ENCODE measurements at regions not wholly inside any gene's neighbourhood (a gene's known extent, or its start where the extent isn't known, plus 50 kb on each side); places are given as distances from the start of the nearest gene placed in this dataset.

DNA sequence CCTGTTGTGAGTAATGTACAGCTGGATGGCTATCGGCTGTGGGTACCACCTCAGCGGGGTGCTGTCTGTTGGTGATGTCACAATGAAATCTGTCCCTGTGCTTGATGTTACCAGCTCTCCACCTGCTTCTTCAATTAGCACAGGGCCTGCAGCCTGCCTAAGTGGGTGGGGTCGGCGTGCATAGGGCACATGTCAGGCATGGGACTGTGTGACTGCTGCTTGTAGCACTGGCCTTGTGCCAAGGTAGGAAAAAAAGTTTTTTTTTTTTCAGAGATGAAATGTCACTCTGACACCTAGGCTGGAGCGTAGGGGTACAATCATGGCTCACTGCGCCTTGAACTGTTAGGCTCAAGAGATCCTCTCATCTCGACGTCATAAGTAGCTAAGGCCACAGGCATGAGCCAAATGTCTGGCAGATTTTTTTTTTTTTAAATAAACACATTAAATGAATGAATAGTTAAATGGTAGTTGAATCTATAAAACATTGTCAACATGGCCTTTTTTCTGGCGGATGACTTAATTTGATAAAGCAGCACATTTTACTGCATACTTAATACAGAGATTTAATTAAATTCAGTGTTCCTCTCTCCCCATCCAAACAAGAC is 222.5 kb downstream of the NXNL2 start:
- TF ChIP-seq, protein P1, sequence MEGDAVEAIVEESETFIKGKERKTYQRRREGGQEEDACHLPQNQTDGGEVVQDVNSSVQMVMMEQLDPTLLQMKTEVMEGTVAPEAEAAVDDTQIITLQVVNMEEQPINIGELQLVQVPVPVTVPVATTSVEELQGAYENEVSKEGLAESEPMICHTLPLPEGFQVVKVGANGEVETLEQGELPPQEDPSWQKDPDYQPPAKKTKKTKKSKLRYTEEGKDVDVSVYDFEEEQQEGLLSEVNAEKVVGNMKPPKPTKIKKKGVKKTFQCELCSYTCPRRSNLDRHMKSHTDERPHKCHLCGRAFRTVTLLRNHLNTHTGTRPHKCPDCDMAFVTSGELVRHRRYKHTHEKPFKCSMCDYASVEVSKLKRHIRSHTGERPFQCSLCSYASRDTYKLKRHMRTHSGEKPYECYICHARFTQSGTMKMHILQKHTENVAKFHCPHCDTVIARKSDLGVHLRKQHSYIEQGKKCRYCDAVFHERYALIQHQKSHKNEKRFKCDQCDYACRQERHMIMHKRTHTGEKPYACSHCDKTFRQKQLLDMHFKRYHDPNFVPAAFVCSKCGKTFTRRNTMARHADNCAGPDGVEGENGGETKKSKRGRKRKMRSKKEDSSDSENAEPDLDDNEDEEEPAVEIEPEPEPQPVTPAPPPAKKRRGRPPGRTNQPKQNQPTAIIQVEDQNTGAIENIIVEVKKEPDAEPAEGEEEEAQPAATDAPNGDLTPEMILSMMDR (IDR thresholded peaks at IDR 0.05; ENCODE audit: low read depth, low read length): no peak
- no peak for TF ChIP-seq EZH2phosphoT487 (IDR thresholded peaks at IDR 0.05; ENCODE audit: low read depth)
